Esophagus squamous epithelium (tissue), 5 donors: ENCODE measurements at regions not wholly inside any gene's neighbourhood (a gene's known extent, or its start where the extent isn't known, plus 50 kb on each side); places are given as distances from the start of the nearest gene placed in this dataset.

ENCODE experiments used
- DNase-seq: peaks from one replicate; lab custom pipeline; 2025; lab: John Stamatoyannopoulos, UW
- H3K27ac ChIP-seq, 4 donors: fragments of 200-600 bp; sonication (generic); one replicate each; pipeline ENCODE4 v1.5.1; 2016 to 2019; ENCODE audit warnings: mild to moderate bottlenecking in 1 of 4
- H3K27me3 ChIP-seq, 4 donors: fragments of 200-600 bp; sonication (generic); 1 replicate in 3 of 4; 2 replicates in 1 of 4; pipeline versions ENCODE4 v1.5.1 to v1.6.0; 2017 to 2021; ENCODE audit warnings: antibody characterized with exemption in 1 of 4
- H3K36me3 ChIP-seq, 3 donors: fragments of 200-600 bp; sonication (generic); one replicate each; pipeline ENCODE4 v1.5.1; 2016 to 2019
- H3K4me1 ChIP-seq, 3 donors: fragments of 200-600 bp; sonication (generic); one replicate each; pipeline ENCODE4 v1.5.1; 2017 to 2019
- H3K4me3 ChIP-seq, 4 donors: fragments of 200-600 bp; sonication (generic); 1 replicate in 3 of 4; 2 replicates in 1 of 4; pipeline ENCODE4 v1.5.1; 2016 to 2019; ENCODE audit warnings: mild to moderate bottlenecking in 2 of 4, moderate library complexity in 1 of 4
- H3K9me3 ChIP-seq, 3 donors: fragments of 200-600 bp; sonication (generic); one replicate each; pipeline ENCODE4 v1.5.1; 2016 to 2019
- POLR2A ChIP-seq, 4 donors: fragments of 450-650 bp; IDR thresholded peaks; one replicate each; pipeline ENCODE4 v1.6.1; 2017; ENCODE audit warnings: antibody characterized with exemption in 4 of 4, mild to moderate bottlenecking in 4 of 4, moderate library complexity in 3 of 4
- WGBS, 2 donors: methylation state at CpG; one replicate each; pipeline ENCODE4 v1.1.5; 2018; 5-methylcytosine and 5-hydroxymethylcytosine counted together
- intact Hi-C: fragments of 100-400 bp; cut with DNase I; formaldehyde crosslinking; loops from one replicate; pipeline ENCODE4 v1.15.0; 2022
- TF ChIP-seq, protein P1 (sequence below), 6 experiments: fragments of 450-650 bp in 4 of 6; fragments of 200-600 bp in 2 of 6; sonication (generic) in 2 of 6; IDR thresholded peaks; one replicate each; pipeline ENCODE4 v1.5.1; 2016 to 2019; ENCODE audit warnings: antibody characterized with exemption in 6 of 6, mild to moderate bottlenecking in 4 of 6, moderate library complexity in 4 of 6
- donor health status: DM: yes; HTN: yes; CAD: no.

DNA sequence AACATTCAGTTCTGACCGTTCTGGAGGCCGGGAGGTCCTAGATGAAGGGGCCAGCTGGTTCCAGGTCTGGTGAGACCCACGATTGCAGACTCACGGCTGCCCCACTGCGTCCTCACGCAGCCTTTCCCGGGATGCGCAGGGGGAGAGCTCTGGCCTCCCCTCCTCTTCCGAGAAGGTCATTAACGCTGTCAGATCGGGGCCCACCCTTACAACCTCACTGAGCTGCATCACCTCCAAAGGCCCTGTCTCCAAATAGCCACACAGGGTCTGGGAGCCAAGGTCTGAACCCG, 66.6 kb upstream of the PPP1R26 start:
- no peak for DNase-seq
- Histone ChIP-seq H3K27ac (no peak overlapping the region), H3K36me3 (no peaks in the 10 kb centered on the region), H3K27me3 (peaks cover 0 to 85% (median 0%) of the 10 kb centered on the region in 4 donors), H3K9me3 (no peaks in the 10 kb centered on the region), H3K4me3 (no peak overlapping the region), H3K4me1 (peaks cover 5 to 7% (median 6%) of the 10 kb centered on the region in 3 donors)
- no peak for TF ChIP-seq POLR2A (IDR thresholded peaks at IDR 0.05)
- TF ChIP-seq, protein P1, sequence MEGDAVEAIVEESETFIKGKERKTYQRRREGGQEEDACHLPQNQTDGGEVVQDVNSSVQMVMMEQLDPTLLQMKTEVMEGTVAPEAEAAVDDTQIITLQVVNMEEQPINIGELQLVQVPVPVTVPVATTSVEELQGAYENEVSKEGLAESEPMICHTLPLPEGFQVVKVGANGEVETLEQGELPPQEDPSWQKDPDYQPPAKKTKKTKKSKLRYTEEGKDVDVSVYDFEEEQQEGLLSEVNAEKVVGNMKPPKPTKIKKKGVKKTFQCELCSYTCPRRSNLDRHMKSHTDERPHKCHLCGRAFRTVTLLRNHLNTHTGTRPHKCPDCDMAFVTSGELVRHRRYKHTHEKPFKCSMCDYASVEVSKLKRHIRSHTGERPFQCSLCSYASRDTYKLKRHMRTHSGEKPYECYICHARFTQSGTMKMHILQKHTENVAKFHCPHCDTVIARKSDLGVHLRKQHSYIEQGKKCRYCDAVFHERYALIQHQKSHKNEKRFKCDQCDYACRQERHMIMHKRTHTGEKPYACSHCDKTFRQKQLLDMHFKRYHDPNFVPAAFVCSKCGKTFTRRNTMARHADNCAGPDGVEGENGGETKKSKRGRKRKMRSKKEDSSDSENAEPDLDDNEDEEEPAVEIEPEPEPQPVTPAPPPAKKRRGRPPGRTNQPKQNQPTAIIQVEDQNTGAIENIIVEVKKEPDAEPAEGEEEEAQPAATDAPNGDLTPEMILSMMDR (IDR thresholded peaks at IDR 0.05) = no peak
- intact Hi-C loops = loop anchor here (5.0 kb wide), 1 partner anchor 326 kb away; the partner anchor contains the start of gene OLFM1
- 65 to 81% methylated on average over 7 to 9 of the region's 12 CpGs for WGBS, 2 donors

DNA sequence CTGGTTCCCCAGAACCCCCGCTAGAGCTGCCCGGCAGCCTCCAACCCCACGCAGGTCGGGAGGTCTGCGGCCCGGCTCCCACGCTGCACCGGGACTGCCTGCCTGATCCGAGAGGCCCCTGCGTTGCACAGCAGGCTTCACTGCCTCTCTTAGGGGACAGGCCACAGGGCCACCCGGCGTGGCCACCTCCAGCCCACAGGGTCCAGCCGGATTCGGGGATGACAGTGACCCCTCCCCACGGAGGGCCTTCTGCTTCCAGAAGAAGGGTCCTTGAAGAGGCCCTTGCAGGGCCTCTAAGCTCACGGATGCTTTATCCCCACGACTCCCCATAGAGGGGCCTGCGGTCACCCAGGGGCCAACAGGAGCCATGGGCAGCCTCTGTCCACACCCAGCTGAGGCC, 66.1 kb upstream of the PPP1R26 start:
- intact Hi-C loops = loop anchor here (5.0 kb wide), 1 partner anchor 326 kb away; the partner anchor contains the start of gene OLFM1
- H3K4me1 ChIP-seq = peaks cover 5 to 7% (median 6%) of the 10 kb centered on the region in 3 donors
- WGBS, 2 donors = no CpG with 5 or more reads among the region's 18 CpGs
- H3K36me3 ChIP-seq = no peaks in the 10 kb centered on the region
- no peak overlapping the region for H3K27ac ChIP-seq
- H3K27me3 ChIP-seq = peaks cover 0 to 81% (median 0%) of the 10 kb centered on the region in 4 donors
- TF ChIP-seq, protein P1 (IDR thresholded peaks at IDR 0.05) = no peak
- TF ChIP-seq POLR2A (IDR thresholded peaks at IDR 0.05) = no peak
- no peak overlapping the region for H3K4me3 ChIP-seq
- no peaks in the 10 kb centered on the region for H3K9me3 ChIP-seq
- no peak for DNase-seq

DNA sequence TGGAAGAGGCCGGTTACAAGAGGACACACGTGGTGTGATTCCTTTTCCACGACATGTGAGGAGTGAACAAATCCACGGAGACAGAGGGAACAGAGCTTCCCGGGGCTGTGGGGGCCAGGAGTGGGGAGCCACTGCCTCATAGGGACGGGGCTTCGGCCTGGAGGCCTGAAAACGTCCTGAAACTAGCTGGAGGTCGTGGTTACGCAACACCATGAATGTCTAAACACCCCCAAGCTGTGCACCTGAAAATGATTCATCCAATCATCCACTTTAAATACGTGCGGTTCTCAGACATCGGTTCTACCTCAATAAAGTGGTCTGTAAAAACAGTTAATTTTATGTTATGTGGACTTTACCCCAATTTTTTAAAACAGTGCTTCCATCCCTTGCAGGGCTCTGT, 65.3 kb upstream of the PPP1R26 start:
- H3K4me3 ChIP-seq = no peak overlapping the region
- 44 to 69% methylated on average over 13 of the region's 13 CpGs for WGBS, 2 donors

DNA sequence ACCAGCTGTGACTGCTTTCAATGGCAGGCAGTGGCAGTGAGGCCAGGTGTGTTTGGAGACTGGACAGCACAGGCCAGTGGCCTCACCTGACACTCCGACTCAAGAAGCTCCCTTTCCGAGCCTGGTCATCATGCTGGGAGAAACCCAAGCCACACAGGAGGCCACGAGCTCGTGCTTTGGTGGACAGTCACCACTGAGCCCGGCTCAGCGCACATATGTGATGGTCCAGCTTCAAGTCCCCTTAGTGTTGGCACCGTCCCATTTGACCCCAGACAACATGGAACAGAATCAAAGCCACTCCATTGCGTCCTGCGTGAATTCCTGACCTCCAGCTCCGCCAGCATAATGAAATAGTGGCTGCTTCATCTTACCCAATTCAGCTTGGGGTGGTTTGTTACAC, 64.0 kb upstream of the PPP1R26 start:
- H3K36me3 ChIP-seq = no peaks in the 10 kb centered on the region
- peaks cover 5 to 7% (median 6%) of the 10 kb centered on the region in 3 donors for H3K4me1 ChIP-seq
- no peaks in the 10 kb centered on the region for H3K9me3 ChIP-seq
- 74 to 83% methylated on average over 3 to 10 of the region's 10 CpGs for WGBS, 2 donors
- no peak for TF ChIP-seq POLR2A (IDR thresholded peaks at IDR 0.05)
- TF ChIP-seq, protein P1 (IDR thresholded peaks at IDR 0.05) = no peak
- no peak overlapping the region for H3K4me3 ChIP-seq
- intact Hi-C loops = no loop called here
- H3K27me3 ChIP-seq = peaks cover 0 to 71% (median 0%) of the 10 kb centered on the region in 4 donors
- no peak for DNase-seq
- no peak overlapping the region for H3K27ac ChIP-seq

More for the DNA sequence above, 65.3 kb upstream of the PPP1R26 start:
- DNase-seq = no peak
- H3K27ac ChIP-seq = no peak overlapping the region
- H3K36me3 ChIP-seq = no peaks in the 10 kb centered on the region
- peaks cover 0 to 76% (median 0%) of the 10 kb centered on the region in 4 donors for H3K27me3 ChIP-seq
- H3K4me1 ChIP-seq = peaks cover 5 to 7% (median 6%) of the 10 kb centered on the region in 3 donors
- no peak for TF ChIP-seq POLR2A (IDR thresholded peaks at IDR 0.05)
- TF ChIP-seq, protein P1 (IDR thresholded peaks at IDR 0.05) = no peak
- no peaks in the 10 kb centered on the region for H3K9me3 ChIP-seq
- intact Hi-C loops = loop anchor here (5.0 kb wide), 1 partner anchor 327 kb away; the partner anchor contains the start of gene OLFM1

DNA sequence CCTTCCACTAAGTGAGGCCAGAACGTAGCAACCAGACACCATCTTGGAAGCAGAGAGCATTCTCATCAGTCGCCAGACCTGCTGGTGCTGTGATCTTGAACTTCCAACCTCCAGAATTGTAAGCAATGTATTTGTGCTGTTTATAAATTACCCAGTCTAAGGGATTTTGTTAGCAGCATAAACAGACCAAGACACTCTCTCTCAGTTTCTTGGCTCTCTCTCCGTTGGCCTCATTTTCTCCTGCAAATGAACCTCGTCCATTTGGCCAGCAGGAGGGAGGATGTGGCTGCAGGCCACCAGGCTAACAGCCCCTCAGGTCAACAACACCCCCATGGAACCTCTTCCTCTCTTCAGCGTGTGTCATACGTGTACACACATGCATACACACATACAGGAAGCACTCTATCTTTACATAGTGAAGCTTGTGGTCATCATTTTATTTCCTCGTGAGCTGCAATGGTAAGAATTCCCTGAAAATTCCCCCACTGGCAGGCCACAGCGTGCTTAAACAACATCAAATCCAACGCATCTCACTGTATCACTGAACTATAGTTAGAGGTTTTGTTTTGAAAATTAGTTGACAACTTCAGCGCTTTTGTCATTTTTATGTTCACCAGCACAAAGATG, 62.8 kb upstream of the PPP1R26 start:
- Histone ChIP-seq H3K4me1 (peaks cover 5 to 7% (median 6%) of the 10 kb centered on the region in 3 donors), H3K9me3 (no peaks in the 10 kb centered on the region), H3K36me3 (no peaks in the 10 kb centered on the region), H3K27me3 (peaks cover 0 to 67% (median 0%) of the 10 kb centered on the region in 4 donors), H3K27ac (no peak overlapping the region), H3K4me3 (no peak overlapping the region)
- WGBS, 2 donors = 17 to 22% methylated on average over 10 of the region's 10 CpGs
- intact Hi-C loops = no loop called here
- TF ChIP-seq, protein P1 (IDR thresholded peaks at IDR 0.05) = no peak
- no peak for TF ChIP-seq POLR2A (IDR thresholded peaks at IDR 0.05)
- DNase-seq = no peak
